ENCODE measurements at regions not wholly inside any gene's neighbourhood (a gene's known extent, or its start where the extent isn't known, plus 50 kb on each side); places are given as distances from the start of the nearest gene placed in this dataset.

GRCh38 chr4:182010876-182011275 lies 232.3 kb upstream of the TENM3 start:
- TF ChIP-seq CTCF (IDR thresholded peaks at IDR 0.05) (no peak), POLR2AphosphoS5 (IDR thresholded peaks at IDR 0.05; ENCODE audit: insufficient read depth in 1 of 2, low read depth in 1 of 2) (no peak)

All from vagina (tissue), 2 donors.